SK-N-SH treated with all-trans-retinoic acid at 6 μM for 48 hours (cell line): ENCODE measurements at regions not wholly inside any gene's neighbourhood (a gene's known extent, or its start where the extent isn't known, plus 50 kb on each side); places are given as distances from the start of the nearest gene placed in this dataset.

Source experiments
- GLIS3 ChIP-seq: fragments of 250-450 bp; sonication (Bioruptor Pico); IDR thresholded peaks from 2 replicates; pipeline ENCODE4 v1.5.0; 2020; ENCODE audit warnings: mild to moderate bottlenecking, moderate library complexity
- TCF4 ChIP-seq: fragments of 250-450 bp; sonication (Bioruptor Pico); IDR thresholded peaks from 2 replicates; pipeline ENCODE4 v1.8.0; 2021; ENCODE audit warnings: mild to moderate bottlenecking, moderate library complexity, borderline replicate concordance
- ZFP3 ChIP-seq: fragments of 250-450 bp; sonication (Bioruptor Pico); IDR thresholded peaks from 2 replicates; pipeline ENCODE4 v1.5.0; 2020; ENCODE audit warnings: mild to moderate bottlenecking, moderate library complexity

GRCh38 chr12:127745469-127746212, 521.3 kb upstream of the TMEM132C start:
- TF ChIP-seq GLIS3, result no peak
- TF ChIP-seq TCF4, result no peak
- no peak for TF ChIP-seq ZFP3 (CRISPR knock-in tag)
